GM19452 (cell line): ENCODE measurements at regions not wholly inside any gene's neighbourhood (a gene's known extent, or its start where the extent isn't known, plus 50 kb on each side); places are given as distances from the start of the nearest gene placed in this dataset.
"Not testable (repeated sequence)": the region's sequence is repeated elsewhere in the genome, so short reads cannot be mapped to it uniquely, and the experiment has no call there.

Experiments
- ATAC-seq: cut with Tn5 transposase; IDR thresholded peaks from one replicate; pipeline ENCODE4 v1.9.1; 2021; ENCODE audit not compliant: unreplicated experiment

- no peak for ATAC-seq
These were observed 175.3 kb upstream of the CREB1 start for GRCh38 chr2:207354462-207354861.

GRCh38 chr2:207356567-207356966, 173.2 kb upstream of the CREB1 start:
- no peak for ATAC-seq

DNA sequence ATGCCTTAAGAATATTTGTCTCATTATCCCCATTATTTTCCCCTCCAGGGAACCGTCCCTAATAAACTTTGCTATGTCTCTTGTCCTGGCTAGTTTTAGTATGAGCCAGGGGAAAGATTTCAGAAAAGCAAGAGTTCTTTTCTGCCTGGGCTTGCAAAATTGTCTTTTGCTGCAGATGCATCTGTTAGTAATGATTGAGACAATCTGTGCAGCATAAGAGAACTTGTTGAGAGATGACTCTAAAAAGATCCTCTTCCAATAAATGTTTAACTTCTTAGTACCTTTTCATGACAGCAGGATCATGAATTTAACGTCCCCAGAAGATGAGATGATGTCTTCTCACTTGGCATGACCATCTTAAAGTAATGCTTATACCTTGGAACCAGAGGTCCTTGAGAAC, 172.5 kb upstream of the CREB1 start:
- ATAC-seq, result no peak

- ATAC-seq, result no peak
These were observed 167.0 kb upstream of the CREB1 start for GRCh38 chr2:207362716-207363115.

DNA sequence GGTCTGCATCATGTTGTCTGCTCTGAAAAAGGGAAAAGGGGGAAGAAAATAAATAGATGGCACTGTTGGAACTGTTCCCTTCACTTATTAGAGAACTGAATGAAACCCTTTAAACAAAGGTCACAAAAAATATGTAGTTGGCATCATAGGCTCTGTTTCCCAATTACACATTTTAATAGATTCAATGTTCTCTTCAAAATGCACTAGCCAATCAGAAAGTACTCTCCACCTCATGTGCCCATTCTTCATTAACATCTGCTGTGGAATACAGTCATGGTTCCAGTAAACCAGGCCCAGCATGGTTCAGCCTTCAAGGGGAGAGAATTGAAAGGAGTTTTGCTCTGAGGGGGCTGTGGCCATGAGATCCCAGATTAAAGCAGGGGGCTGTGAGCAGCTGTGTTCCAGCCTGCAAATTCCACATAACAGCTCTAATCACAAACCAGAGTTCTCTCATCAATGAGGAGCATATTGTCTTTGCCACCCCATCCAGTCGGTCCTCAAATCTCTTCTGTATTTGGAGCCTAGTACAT, 165.9 kb upstream of the CREB1 start:
- ATAC-seq, result no peak

GRCh38 chr2:207370646-207371045, 159.1 kb upstream of the CREB1 start:
- no peak for ATAC-seq

GRCh38 chr2:207371877-207372276, 157.9 kb upstream of the CREB1 start:
- ATAC-seq, result no peak

GRCh38 chr2:207372483-207372882, 157.3 kb upstream of the CREB1 start:
- no peak for ATAC-seq

DNA sequence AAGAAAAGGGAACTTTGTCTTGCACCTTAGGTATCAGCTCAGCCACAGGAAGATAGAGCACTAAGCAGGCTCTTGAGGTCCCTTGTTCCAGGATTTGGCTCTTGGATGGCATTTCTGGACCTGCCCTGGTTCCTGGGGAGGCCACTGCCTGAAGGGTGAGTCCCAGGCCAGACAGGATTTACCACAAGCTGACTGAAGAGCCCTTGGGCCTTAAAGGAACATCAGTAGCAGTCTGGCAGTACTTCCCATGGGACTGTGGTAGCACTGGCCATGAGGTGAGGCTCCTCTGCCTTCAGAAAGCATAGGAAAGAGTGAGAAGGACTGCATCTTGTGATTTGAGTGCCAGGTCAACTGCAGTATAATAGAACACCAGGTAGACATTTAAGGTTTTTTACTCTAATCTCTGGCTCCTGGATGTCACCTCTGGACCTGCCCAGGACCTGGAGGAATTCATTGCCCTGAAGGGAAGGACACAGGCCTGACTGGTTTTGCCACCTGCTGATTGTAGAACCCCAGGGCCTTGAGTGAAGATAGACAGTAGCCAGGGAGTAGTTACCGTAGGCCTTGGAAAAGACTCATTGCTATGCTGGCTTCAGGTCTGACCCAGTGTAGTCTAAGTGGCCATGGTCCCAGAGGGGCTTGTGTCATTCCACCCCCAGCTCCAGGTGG, 154.4 kb upstream of the CREB1 start:
- no peak for ATAC-seq

- ATAC-seq, result not testable (repeated sequence)
These were observed 151.1 kb upstream of the CREB1 start for GRCh38 chr2:207378620-207379019.

DNA sequence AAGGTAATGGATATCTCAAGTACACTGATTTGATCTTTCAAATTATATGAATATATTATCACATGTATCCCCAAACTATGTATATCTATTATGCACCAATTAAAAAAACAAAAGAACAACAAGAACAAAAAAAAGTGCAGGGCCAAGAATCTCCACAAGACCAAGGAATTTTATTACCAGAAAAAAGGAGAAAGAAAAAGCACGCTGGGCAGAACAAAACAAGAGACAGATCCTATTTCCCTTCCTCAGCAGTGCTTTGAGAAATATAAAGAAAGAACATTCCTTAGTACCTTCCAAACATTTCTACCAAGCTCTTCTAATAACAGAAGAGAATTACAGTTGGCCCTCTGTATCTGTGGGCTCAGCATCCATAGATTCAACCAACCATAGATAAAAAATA, 144.7 kb upstream of the CREB1 start:
- no peak for ATAC-seq

DNA sequence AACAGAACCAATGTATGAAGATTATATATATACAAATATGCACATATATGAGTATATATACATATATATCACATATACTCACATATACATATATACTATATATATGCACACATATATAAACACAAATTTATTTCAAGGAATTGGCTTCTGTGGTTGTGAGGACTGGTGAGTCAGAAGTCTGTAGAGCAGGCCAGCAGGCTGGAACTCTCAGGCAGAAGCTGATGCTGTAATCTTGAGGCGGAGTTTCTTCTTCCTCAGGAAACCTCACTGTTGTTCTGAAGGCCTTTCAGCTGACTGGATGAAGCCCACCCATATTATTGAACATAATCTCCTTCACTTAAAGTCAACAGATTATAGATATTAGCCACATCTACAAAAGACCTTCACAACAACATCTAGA, 143.9 kb upstream of the CREB1 start:
- no peak for ATAC-seq

DNA sequence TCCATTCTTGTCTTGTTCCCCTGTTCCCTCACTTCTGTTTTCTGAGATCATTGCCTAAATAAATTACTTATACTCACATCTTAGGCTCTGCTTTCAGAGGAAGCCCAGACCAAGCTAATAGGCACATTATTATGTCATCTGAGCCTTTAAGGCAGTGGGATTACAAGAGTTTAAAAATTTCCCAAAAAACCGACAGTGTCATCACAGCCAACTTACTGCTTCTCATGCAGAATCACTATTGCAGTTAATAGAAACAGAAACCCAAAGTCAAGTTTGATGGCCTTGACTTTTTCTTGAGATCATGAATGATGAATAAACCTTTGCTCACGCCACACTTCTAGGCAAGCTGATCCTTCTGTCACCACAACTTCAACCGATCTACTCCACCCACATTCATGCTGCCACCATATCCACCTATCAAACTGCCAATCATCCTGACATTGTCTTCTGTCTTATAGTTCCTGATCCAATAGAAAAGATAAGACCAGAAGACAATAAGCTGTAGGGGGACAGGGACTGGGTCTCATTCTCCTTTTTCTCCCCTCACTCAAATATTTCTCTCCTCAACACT, 142.7 kb upstream of the CREB1 start:
- no peak for ATAC-seq

- no peak for ATAC-seq
These were observed 139.3 kb upstream of the CREB1 start for GRCh38 chr2:207390302-207391095.

DNA sequence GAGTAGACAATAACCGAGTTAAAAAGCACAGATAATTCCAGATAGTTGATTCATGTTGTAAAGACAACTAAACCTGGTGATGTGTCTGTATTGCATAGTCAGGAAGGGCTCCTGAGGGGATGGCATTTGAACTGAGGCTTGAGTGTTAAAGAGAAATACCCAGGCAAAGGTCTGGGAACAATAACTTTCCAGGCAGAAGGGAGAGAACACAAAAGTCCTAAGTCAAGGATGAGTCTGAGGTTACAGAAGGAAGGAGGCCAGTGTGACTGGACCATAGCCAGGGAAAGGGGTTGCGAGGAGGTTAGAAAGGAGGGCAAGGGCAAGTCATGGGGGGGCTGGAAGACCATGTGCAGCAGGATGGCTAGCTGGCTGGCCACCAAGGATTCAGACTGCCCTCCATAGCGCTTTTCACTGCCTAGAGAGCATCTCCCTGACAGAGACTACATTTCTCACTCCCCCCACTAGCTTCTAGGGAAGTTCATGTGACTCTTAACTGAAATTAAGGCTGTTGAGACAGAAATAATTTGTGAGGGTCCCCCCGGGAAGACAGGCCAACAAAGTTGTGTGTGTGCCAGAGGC, 135.5 kb upstream of the CREB1 start:
- ATAC-seq, result no peak

- ATAC-seq, result no peak
These were observed 134.8 kb upstream of the CREB1 start for GRCh38 chr2:207394812-207395534.

- ATAC-seq, result no peak
These were observed 134.1 kb upstream of the CREB1 start for GRCh38 chr2:207395535-207396251.

GRCh38 chr2:207397917-207398655, 131.7 kb upstream of the CREB1 start:
- ATAC-seq, result no peak

DNA sequence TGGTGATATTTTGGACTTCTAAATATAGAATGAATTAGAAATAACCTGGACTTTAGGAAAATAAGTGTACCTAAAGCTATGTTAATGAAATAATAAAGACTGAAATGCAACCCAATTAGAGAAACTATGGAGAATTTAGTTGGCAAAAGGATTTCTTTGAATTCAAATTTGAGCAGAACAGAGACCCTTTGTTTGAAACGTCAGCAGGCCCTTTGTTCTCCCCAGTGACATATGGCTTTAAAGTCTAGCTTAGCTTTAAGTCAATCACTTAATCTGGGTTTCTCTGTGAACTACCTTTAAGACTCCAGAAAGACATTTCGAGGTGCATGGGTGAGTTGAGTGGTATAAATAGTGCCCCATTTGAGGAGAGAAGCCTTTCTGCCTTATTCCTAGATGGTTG, 130.5 kb upstream of the CREB1 start:
- no peak for ATAC-seq

DNA sequence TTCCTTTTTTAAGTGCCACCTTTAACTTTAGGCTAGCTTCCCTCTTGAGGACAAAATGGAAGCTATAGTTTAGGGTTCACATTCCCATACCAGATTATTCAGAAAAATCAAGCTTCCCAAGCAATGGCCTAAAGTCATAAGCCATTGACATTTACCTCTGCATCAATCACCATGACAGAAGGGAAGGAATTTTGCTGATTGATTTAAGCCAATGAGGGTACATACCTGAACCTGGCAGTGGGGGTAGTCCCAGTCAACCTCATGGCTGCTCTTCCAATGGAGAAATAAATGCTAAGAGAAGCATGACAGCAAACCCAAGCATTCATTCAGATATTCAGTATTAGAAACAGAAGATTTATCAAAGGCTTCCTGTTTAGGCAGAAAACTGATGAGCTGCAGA, 128.4 kb upstream of the CREB1 start:
- ATAC-seq, result no peak
